ENCODE measurements at regions not wholly inside any gene's neighbourhood (a gene's known extent, or its start where the extent isn't known, plus 50 kb on each side); places are given as distances from the start of the nearest gene placed in this dataset.

GRCh38 chr10:113259576-113260226 is 293.2 kb upstream of the HABP2 start:
- DNase-seq = no peak

DNA sequence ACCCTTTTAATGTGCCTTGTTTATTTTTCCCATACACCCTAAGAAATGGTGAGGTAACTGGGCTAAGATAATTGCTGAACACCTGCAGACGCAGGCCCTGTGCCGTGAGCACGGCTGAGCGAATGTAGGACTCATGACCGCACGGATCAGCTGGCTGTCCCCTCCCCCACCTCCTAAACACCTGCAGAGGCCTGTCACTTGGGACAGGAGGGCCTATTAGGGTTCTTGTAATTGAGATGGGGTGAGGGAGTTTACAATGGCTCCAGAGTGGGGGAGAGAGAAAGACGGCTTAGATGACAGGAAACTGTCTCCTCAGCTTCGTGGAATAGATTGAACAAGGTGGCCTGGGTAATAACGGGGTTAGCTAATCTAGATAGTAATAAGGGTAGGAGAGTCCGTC is 291.7 kb upstream of the HABP2 start:
- DNase-seq = no peak

GRCh38 chr10:113261611-113262091 is 291.2 kb upstream of the HABP2 start:
- no peak for DNase-seq

GRCh38 chr10:113263056-113263455 is 289.8 kb upstream of the HABP2 start:
- DNase-seq = no peak

- DNase-seq = no peak
Measured at GRCh38 chr10:113264333-113265131, 288.3 kb upstream of the HABP2 start.

DNA sequence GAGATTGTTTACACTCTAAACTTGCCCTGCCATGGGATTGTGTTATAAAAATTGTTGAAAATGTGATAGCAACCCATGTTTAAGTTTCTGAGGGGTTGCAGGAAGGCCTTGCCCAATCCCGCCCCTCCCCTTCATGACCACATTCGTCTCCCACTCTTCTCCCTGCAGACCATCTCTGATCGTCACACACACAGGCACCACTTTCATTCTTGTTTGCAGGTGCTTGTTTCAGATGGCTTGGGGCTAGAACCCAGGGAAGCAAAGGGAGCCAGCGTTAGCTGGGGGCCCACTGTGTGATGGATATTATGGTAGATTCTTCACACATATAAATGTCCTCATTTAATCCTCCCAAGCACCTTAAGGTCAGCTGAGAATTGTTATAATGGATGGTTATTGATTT is 286.7 kb upstream of the HABP2 start:
- no peak for DNase-seq

GRCh38 chr10:113267619-113268562 is 285.0 kb upstream of the HABP2 start:
- DNase-seq = no peak

- no peak for DNase-seq
Measured at GRCh38 chr10:113269333-113269732, 283.5 kb upstream of the HABP2 start.

DNA sequence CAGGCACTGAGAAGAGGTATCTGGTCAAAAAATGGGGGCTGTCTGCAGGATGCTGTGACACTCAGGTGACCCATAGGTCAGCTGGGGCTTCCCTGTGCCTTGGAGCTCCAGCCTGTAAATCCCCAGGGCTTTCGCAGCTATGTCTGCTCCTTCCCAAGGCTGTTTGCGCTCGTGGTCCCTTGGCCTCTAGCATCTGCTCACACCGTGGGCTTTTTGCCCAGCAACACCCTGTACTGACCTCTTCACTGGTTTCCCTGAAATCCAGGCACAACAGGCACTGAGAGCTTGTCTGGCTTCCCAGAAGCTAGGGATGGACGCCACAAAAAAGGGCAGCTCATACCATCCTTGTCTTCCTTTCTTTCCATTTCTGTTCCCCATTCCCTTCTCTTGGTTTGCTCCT is 280.3 kb upstream of the HABP2 start:
- no peak for DNase-seq

DNA sequence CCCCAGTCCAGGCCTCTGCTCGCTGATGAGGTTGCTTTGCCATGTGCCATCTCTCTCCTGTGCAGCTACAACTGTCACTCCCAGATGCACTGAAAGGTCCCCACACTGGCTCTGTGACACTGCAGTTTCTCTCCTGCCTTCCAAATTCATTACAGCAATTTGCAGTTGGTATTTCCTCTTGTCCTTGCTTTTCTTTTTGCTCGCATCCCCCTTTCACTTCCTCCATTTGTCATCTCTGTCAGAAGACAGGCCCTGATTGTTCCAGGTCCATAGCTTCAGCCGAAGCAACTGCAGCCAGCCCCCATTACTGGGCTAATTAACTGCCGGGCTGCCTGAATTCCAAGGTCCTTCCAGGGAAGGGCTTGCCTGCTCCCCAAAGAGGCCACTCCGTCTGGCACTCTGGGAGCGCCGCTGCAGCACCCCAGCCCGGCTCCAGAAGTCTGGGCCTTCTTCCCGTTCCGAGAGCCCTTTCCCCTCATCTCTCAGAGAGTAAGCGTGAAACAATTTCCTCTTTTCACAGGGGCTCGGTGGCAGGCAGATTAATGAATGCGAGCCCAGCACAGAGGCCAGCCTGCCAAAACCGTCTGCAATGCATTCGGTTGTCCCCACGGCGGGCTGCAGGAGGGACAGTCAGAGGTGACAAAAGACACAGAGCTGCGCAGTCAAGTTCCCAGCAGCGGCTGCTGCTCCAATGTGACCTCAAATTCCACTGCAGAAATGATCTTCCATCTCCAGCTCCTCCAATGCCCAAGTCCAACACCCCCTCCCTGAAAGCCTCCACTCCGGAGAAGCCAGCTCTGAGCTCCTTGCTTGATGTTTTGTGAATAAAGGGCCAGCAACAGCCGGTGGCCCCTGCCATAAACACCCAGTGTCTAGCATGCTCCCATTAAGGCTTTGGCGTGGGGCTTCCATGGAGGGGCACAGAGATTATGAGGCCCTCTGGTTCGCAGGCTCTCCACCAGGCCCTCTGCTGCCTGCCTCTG is 279.4 kb upstream of the HABP2 start:
- DNase-seq = no peak

GRCh38 chr10:113274176-113274829 is 278.6 kb upstream of the HABP2 start:
- no peak for DNase-seq

DNA sequence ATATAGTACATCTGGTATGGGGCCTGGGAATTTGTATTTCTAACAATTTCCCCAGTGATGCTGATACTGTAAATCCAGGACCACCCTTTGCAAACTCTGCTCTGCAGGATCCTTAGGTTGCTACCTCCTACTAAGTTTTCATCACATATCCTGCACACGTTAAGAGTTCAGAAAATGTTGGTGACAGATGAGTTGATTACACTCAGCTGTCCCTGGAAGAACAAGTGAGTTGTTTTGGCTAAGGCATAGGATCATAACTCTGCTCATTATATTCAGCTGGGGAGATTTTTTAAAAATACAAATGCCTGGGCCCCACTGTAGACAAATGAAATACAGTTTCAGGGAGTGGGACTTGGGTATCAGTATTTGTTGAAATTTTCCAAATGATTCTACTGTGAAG is 274.6 kb upstream of the HABP2 start:
- DNase-seq = no peak

- DNase-seq = no peak
Measured at GRCh38 chr10:113278664-113279063, 274.2 kb upstream of the HABP2 start.

GRCh38 chr10:113279262-113279661 is 273.6 kb upstream of the HABP2 start:
- DNase-seq = no peak

DNA sequence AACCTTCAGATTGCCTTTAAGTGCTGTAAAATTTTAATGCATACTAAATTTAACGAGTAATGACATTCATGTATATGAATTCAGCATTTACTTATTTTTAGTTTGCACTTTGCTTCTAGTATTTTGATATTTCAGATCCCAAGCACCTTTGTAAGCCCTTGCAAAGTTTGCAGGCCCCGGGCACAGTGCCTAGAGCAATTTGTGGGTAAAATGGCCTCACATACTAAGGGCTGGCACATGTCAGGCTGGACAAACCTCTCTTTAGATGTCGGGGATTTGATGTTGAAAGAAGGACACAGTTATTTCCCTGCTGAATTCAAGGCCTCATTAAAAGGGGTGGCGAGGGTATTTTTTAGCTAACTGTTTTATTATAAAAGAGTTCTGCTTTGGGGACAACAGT is 270.3 kb upstream of the HABP2 start:
- no peak for DNase-seq

DNA sequence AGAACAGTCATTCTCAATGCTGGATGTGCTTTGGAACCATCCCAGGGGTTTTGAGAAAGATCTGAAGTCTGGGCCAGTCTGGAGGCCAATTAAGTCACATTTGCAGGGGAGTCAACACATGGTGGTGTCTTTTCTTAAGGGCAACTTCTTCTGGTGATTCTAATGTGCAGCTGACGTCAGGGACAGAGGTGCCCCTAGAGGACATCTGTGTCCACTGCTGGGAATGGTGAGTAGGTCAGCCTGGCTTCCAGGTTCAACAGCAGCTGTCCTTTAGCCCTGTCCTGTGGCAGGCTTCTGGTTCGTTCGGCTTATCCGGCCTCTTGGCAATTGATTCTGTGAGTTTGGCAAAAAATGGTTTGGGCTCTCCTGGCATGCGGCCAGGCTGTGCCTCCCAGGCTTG is 269.7 kb upstream of the HABP2 start:
- DNase-seq = no peak

DNA sequence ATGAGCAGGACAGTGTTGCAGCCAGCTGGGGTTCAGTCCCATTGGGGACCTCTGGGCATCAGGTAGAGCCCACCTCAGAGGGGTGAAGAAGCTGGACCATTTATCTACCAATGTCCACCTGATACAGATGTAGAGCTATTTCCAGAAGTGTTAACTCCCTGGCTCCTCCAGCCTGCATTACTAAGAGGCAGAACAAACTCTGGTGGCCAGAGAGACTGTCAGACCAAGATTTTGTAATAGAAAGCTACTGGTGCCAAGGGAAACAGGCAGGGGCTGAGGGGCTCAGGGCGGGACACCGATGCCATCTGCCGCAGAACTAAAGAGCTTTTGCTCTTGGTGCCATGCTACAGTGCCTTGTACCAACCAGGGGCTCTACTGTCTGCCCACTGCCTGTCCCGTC is 268.2 kb upstream of the HABP2 start:
- no peak for DNase-seq

DNA sequence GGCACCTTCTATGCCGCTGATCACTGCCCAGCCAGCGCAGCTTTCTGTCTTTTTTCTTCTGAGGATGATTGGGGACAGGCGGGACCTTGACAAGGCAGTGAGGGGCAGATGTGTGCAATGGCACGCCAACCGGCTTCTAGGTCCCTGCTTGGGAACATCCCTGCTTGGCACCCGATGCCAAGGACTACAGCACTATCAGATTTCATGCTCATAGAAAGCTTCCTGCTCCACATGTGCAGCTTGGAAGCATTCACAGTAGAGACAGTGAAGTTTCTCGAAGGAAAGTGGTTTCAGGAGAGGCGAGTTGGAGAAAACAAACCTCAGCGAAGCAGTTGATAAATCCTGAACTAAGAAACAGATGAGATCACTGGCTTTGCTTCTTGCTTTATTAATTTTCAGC is 267.5 kb upstream of the HABP2 start:
- DNase-seq = no peak

- no peak for DNase-seq
Measured at GRCh38 chr10:113287592-113287991, 265.3 kb upstream of the HABP2 start.

DNA sequence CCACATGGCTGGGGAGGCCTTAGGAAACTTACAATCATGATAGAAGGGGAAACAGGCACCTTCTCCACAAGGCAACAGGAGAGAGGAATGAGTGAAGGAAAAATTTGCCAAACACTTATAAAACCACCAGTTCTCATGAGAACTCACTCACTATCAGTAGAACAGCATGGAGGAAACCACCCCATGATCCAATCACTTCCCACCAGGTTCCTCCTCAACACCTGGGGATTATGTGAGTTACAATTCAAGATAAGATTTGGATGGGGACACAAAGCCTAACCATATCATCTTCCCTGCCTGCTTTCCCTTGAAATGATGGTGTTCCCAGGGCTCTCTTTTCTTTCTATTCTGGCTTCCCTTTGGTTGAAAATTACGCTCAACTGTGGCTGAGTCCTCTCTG is 262.7 kb upstream of the HABP2 start:
- DNase-seq = no peak

- no peak for DNase-seq
Measured at GRCh38 chr10:113291413-113291812, 261.4 kb upstream of the HABP2 start.

GRCh38 chr10:113292086-113292485 is 260.8 kb upstream of the HABP2 start:
- DNase-seq = no peak

All from NCI-H2227 treated with DMSO at 0.1 percent for 48 hours (cell line).